ENCODE measurements at regions not wholly inside any gene's neighbourhood (a gene's known extent, or its start where the extent isn't known, plus 50 kb on each side); places are given as distances from the start of the nearest gene placed in this dataset.

GRCh38 chr6:49155316-49155715 lies 307.7 kb downstream of the MMUT start:
- TF ChIP-seq SUZ12 (IDR thresholded peaks at IDR 0.05; ENCODE audit: extremely low read depth, insufficient read depth, insufficient read length) (no peak), ZNF274 (IDR thresholded peaks at IDR 0.05; ENCODE audit: low read depth, low read length) (no peak), YY1 (IDR thresholded peaks at IDR 0.05; ENCODE audit: insufficient read depth, insufficient read length) (no peak)
- Histone ChIP-seq H3K27me3 (ENCODE audit: insufficient read depth, insufficient read length) (no peaks in the 10 kb centered on the region), H3K4me3 (ENCODE audit: insufficient read length, low read depth) (no peak overlapping the region), H3K4me1 (ENCODE audit: insufficient read depth, insufficient read length) (no peaks in the 10 kb centered on the region), H3K36me3 (ENCODE audit: insufficient read depth, insufficient read length, low read length) (no peaks in the 10 kb centered on the region), H3K9me3 (ENCODE audit: insufficient read depth, low read length) (no peaks in the 10 kb centered on the region), H3K9ac (ENCODE audit: insufficient read length, low read depth) (no peak overlapping the region)
- no peak for DNase-seq (ENCODE audit: low read depth, low spot score)

- no peaks in the 10 kb centered on the region for H3K4me1 ChIP-seq (ENCODE audit: insufficient read depth, insufficient read length)
- H3K9ac ChIP-seq (ENCODE audit: insufficient read length, low read depth): no peak overlapping the region
- DNase-seq (ENCODE audit: low read depth, low spot score): no peak
- no peaks in the 10 kb centered on the region for H3K27me3 ChIP-seq (ENCODE audit: insufficient read depth, insufficient read length)
- no peak overlapping the region for H3K4me3 ChIP-seq (ENCODE audit: insufficient read length, low read depth)
- no peaks in the 10 kb centered on the region for H3K9me3 ChIP-seq (ENCODE audit: insufficient read depth, low read length)
- no peaks in the 10 kb centered on the region for H3K36me3 ChIP-seq (ENCODE audit: insufficient read depth, insufficient read length, low read length)
- TF ChIP-seq SUZ12 (IDR thresholded peaks at IDR 0.05; ENCODE audit: extremely low read depth, insufficient read depth, insufficient read length) (no peak), YY1 (IDR thresholded peaks at IDR 0.05; ENCODE audit: insufficient read depth, insufficient read length) (no peak), ZNF274 (IDR thresholded peaks at IDR 0.05; ENCODE audit: low read depth, low read length) (no peak)
These were observed 311.1 kb downstream of the MMUT start for GRCh38 chr6:49151957-49152356.

- Histone ChIP-seq H3K9me3 (ENCODE audit: insufficient read depth, low read length) (no peaks in the 10 kb centered on the region), H3K9ac (ENCODE audit: insufficient read length, low read depth) (no peak overlapping the region), H3K4me1 (ENCODE audit: insufficient read depth, insufficient read length) (no peaks in the 10 kb centered on the region), H3K4me3 (ENCODE audit: insufficient read length, low read depth) (no peak overlapping the region), H3K27me3 (ENCODE audit: insufficient read depth, insufficient read length) (no peaks in the 10 kb centered on the region), H3K36me3 (ENCODE audit: insufficient read depth, insufficient read length, low read length) (no peaks in the 10 kb centered on the region)
- TF ChIP-seq SUZ12 (IDR thresholded peaks at IDR 0.05; ENCODE audit: extremely low read depth, insufficient read depth, insufficient read length) (no peak), YY1 (IDR thresholded peaks at IDR 0.05; ENCODE audit: insufficient read depth, insufficient read length) (no peak), ZNF274 (IDR thresholded peaks at IDR 0.05; ENCODE audit: low read depth, low read length) (no peak)
- no peak for DNase-seq (ENCODE audit: low read depth, low spot score)
These were observed 311.6 kb downstream of the MMUT start for GRCh38 chr6:49151461-49151860.

- Histone ChIP-seq H3K27me3 (ENCODE audit: insufficient read depth, insufficient read length) (no peaks in the 10 kb centered on the region), H3K4me1 (ENCODE audit: insufficient read depth, insufficient read length) (no peaks in the 10 kb centered on the region), H3K9me3 (ENCODE audit: insufficient read depth, low read length) (no peaks in the 10 kb centered on the region), H3K4me3 (ENCODE audit: insufficient read length, low read depth) (no peak overlapping the region), H3K36me3 (ENCODE audit: insufficient read depth, insufficient read length, low read length) (no peaks in the 10 kb centered on the region), H3K9ac (ENCODE audit: insufficient read length, low read depth) (no peak overlapping the region)
- DNase-seq (ENCODE audit: low read depth, low spot score): no peak
- TF ChIP-seq ZNF274 (IDR thresholded peaks at IDR 0.05; ENCODE audit: low read depth, low read length): no peak
- no peak for TF ChIP-seq SUZ12 (IDR thresholded peaks at IDR 0.05; ENCODE audit: extremely low read depth, insufficient read depth, insufficient read length)
- TF ChIP-seq YY1 (IDR thresholded peaks at IDR 0.05; ENCODE audit: insufficient read depth, insufficient read length): no peak
These were observed 312.0 kb downstream of the MMUT start for GRCh38 chr6:49151033-49151432.

GRCh38 chr6:49145280-49145679 lies 317.8 kb downstream of the MMUT start:
- no peaks in the 10 kb centered on the region for H3K9me3 ChIP-seq (ENCODE audit: insufficient read depth, low read length)
- TF ChIP-seq YY1 (IDR thresholded peaks at IDR 0.05; ENCODE audit: insufficient read depth, insufficient read length) (no peak), SUZ12 (IDR thresholded peaks at IDR 0.05; ENCODE audit: extremely low read depth, insufficient read depth, insufficient read length) (no peak), ZNF274 (IDR thresholded peaks at IDR 0.05; ENCODE audit: low read depth, low read length) (no peak)
- no peak overlapping the region for H3K9ac ChIP-seq (ENCODE audit: insufficient read length, low read depth)
- no peak overlapping the region for H3K4me3 ChIP-seq (ENCODE audit: insufficient read length, low read depth)
- H3K4me1 ChIP-seq (ENCODE audit: insufficient read depth, insufficient read length): no peaks in the 10 kb centered on the region
- H3K27me3 ChIP-seq (ENCODE audit: insufficient read depth, insufficient read length): no peaks in the 10 kb centered on the region
- no peaks in the 10 kb centered on the region for H3K36me3 ChIP-seq (ENCODE audit: insufficient read depth, insufficient read length, low read length)
- DNase-seq (ENCODE audit: low read depth, low spot score): no peak

GRCh38 chr6:49142421-49143151 lies 320.5 kb downstream of the MMUT start:
- TF ChIP-seq SUZ12 (IDR thresholded peaks at IDR 0.05; ENCODE audit: extremely low read depth, insufficient read depth, insufficient read length) (no peak), YY1 (IDR thresholded peaks at IDR 0.05; ENCODE audit: insufficient read depth, insufficient read length) (no peak), ZNF274 (IDR thresholded peaks at IDR 0.05; ENCODE audit: low read depth, low read length) (no peak)
- DNase-seq (ENCODE audit: low read depth, low spot score): peak; percentile 6
- Histone ChIP-seq H3K4me1 (ENCODE audit: insufficient read depth, insufficient read length) (no peaks in the 10 kb centered on the region), H3K9ac (ENCODE audit: insufficient read length, low read depth) (no peak overlapping the region), H3K9me3 (ENCODE audit: insufficient read depth, low read length) (no peaks in the 10 kb centered on the region), H3K36me3 (ENCODE audit: insufficient read depth, insufficient read length, low read length) (no peaks in the 10 kb centered on the region), H3K27me3 (ENCODE audit: insufficient read depth, insufficient read length) (no peaks in the 10 kb centered on the region), H3K4me3 (ENCODE audit: insufficient read length, low read depth) (no peak overlapping the region)

GRCh38 chr6:49121970-49122369 lies 341.1 kb downstream of the MMUT start:
- H3K27me3 ChIP-seq (ENCODE audit: insufficient read depth, insufficient read length): no peaks in the 10 kb centered on the region
- no peak overlapping the region for H3K4me3 ChIP-seq (ENCODE audit: insufficient read length, low read depth)
- no peak for DNase-seq (ENCODE audit: low read depth, low spot score)
- no peaks in the 10 kb centered on the region for H3K4me1 ChIP-seq (ENCODE audit: insufficient read depth, insufficient read length)
- H3K9me3 ChIP-seq (ENCODE audit: insufficient read depth, low read length): no peaks in the 10 kb centered on the region
- no peak overlapping the region for H3K9ac ChIP-seq (ENCODE audit: insufficient read length, low read depth)
- H3K36me3 ChIP-seq (ENCODE audit: insufficient read depth, insufficient read length, low read length): no peaks in the 10 kb centered on the region
- TF ChIP-seq ZNF274 (IDR thresholded peaks at IDR 0.05; ENCODE audit: low read depth, low read length) (no peak), SUZ12 (IDR thresholded peaks at IDR 0.05; ENCODE audit: extremely low read depth, insufficient read depth, insufficient read length) (no peak), YY1 (IDR thresholded peaks at IDR 0.05; ENCODE audit: insufficient read depth, insufficient read length) (no peak)

Data from NT2/D1 (cell line).